Fibroblast of lung (primary cell): ENCODE measurements at regions not wholly inside any gene's neighbourhood (a gene's known extent, or its start where the extent isn't known, plus 50 kb on each side); places are given as distances from the start of the nearest gene placed in this dataset.

ENCODE experiments used
- DNase-seq, 2 donors: peaks; one replicate each; pipeline versions ENCODE4 v3.0.0 to v3.0.0-alpha.2; 2010; ENCODE audit warnings: low read depth in 2 of 2
- H2AFZ ChIP-seq: 2 replicates; pipeline ENCODE4 v1.5.1; 2012; ENCODE audit warnings: low read length, control low read depth, inconsistent platforms
- H3K27ac ChIP-seq: 2 replicates; pipeline ENCODE4 v1.5.1; 2011; ENCODE audit warnings: low read length, control low read depth; ENCODE audit not compliant: insufficient read depth
- H3K27me3 ChIP-seq: 2 replicates; pipeline ENCODE4 v1.5.1; 2011; ENCODE audit warnings: mild to moderate bottlenecking, low read length; ENCODE audit not compliant: control insufficient read depth, insufficient read depth
- H3K36me3 ChIP-seq: 2 replicates; pipeline ENCODE4 v1.5.1; 2011; ENCODE audit warnings: low read length; ENCODE audit not compliant: control insufficient read depth, insufficient read depth
- H3K4me1 ChIP-seq: 2 replicates; pipeline ENCODE4 v1.5.1; 2011; ENCODE audit warnings: low read length; ENCODE audit not compliant: control insufficient read depth, insufficient read depth; ENCODE audit errors: extremely low read depth
- H3K4me2 ChIP-seq: 2 replicates; pipeline ENCODE4 v1.5.1; 2011; ENCODE audit warnings: low read length, control low read depth; ENCODE audit not compliant: insufficient read depth; ENCODE audit errors: extremely low read depth
- H3K4me3 ChIP-seq, 4 experiments: fragments of 200-600 bp in 1 of 4; sonication (generic) in 1 of 4; replicated peaks in 1 of 4; 2 replicates each; pipeline ENCODE4 v1.5.1; 2011 to 2016; ENCODE audit warnings: low read length in 4 of 4, low read depth in 3 of 4, mild to moderate bottlenecking in 3 of 4, control low read depth in 2 of 4, inconsistent platforms in 1 of 4, mixed read lengths in 1 of 4; ENCODE audit not compliant: insufficient read depth in 1 of 4; ENCODE audit errors: control extremely low read depth in 1 of 4
- H3K79me2 ChIP-seq: 2 replicates; pipeline ENCODE4 v1.5.1; 2012; ENCODE audit warnings: mild to moderate bottlenecking, low read length, inconsistent platforms; ENCODE audit not compliant: control insufficient read depth, insufficient read depth
- H3K9ac ChIP-seq: 2 replicates; pipeline ENCODE4 v1.5.1; 2011; ENCODE audit warnings: mild to moderate bottlenecking, low read length, control low read depth; ENCODE audit not compliant: insufficient read depth
- H3K9me3 ChIP-seq: 2 replicates; pipeline ENCODE4 v1.5.1; 2012; ENCODE audit warnings: low read depth, low read length; ENCODE audit not compliant: control insufficient read depth, insufficient read depth
- H4K20me1 ChIP-seq: 2 replicates; pipeline ENCODE4 v1.5.1; 2011; ENCODE audit warnings: low read length; ENCODE audit not compliant: control insufficient read depth, insufficient read depth; ENCODE audit errors: extremely low read depth
- EZH2 ChIP-seq: IDR thresholded peaks from 2 replicates; pipeline ENCODE4 v1.5.1; 2012; ENCODE audit warnings: low read length, control low read depth, mild to moderate bottlenecking; ENCODE audit errors: missing control alignments
- TF ChIP-seq, protein P1 (sequence below), 2 donors: IDR thresholded peaks in 1 of 2; conservative IDR thresholded peaks in 1 of 2; 1 replicate in 1 of 2; 2 replicates in 1 of 2; pipeline ENCODE4 v1.5.1; 2011 to 2012; ENCODE audit warnings: low read length in 2 of 2, control low read depth in 1 of 2, inconsistent platforms in 1 of 2, low read depth in 1 of 2, mild to moderate bottlenecking in 1 of 2

DNA sequence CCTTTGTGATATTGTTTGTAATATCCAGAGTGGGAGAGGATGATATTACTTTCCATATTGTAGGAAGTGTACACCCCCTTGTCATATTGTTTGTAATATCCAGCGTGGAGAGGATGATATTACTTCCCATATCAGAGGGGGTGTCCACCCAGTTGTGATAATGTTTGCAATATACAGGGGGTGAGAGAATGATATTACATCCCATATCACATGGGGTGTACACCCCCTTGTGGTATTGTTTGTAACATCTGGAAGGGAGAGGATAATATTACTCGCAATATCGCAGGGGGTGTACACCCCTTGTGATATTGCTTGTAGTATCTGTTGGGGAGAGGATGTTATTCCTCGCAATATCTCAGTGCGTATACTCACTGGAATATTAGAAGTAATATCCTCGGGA lies 61.5 kb downstream of the PRSS23 start:
- no peak for TF ChIP-seq EZH2
- TF ChIP-seq, protein P1, sequence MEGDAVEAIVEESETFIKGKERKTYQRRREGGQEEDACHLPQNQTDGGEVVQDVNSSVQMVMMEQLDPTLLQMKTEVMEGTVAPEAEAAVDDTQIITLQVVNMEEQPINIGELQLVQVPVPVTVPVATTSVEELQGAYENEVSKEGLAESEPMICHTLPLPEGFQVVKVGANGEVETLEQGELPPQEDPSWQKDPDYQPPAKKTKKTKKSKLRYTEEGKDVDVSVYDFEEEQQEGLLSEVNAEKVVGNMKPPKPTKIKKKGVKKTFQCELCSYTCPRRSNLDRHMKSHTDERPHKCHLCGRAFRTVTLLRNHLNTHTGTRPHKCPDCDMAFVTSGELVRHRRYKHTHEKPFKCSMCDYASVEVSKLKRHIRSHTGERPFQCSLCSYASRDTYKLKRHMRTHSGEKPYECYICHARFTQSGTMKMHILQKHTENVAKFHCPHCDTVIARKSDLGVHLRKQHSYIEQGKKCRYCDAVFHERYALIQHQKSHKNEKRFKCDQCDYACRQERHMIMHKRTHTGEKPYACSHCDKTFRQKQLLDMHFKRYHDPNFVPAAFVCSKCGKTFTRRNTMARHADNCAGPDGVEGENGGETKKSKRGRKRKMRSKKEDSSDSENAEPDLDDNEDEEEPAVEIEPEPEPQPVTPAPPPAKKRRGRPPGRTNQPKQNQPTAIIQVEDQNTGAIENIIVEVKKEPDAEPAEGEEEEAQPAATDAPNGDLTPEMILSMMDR (conservative IDR thresholded peaks at IDR 0.05 in 1 of 2, IDR thresholded peaks at IDR 0.05 in 1 of 2; ENCODE audit: low read depth in 1 of 2, low read length in 2 of 2), result no peak
- DNase-seq, result no peak
- no peaks in the 10 kb centered on the region for H3K9me3 ChIP-seq
- H3K27me3 ChIP-seq, result no peaks in the 10 kb centered on the region
- no peak overlapping the region for H3K4me2 ChIP-seq
- H3K4me3 ChIP-seq, result no peak overlapping the region
- no peaks in the 10 kb centered on the region for H3K36me3 ChIP-seq
- H3K4me1 ChIP-seq, result no peaks in the 10 kb centered on the region
- no peaks in the 10 kb centered on the region for H3K79me2 ChIP-seq
- H2AFZ ChIP-seq, result no peak overlapping the region
- no peak overlapping the region for H3K27ac ChIP-seq
- H4K20me1 ChIP-seq, result no peaks in the 10 kb centered on the region
- no peak overlapping the region for H3K9ac ChIP-seq

DNA sequence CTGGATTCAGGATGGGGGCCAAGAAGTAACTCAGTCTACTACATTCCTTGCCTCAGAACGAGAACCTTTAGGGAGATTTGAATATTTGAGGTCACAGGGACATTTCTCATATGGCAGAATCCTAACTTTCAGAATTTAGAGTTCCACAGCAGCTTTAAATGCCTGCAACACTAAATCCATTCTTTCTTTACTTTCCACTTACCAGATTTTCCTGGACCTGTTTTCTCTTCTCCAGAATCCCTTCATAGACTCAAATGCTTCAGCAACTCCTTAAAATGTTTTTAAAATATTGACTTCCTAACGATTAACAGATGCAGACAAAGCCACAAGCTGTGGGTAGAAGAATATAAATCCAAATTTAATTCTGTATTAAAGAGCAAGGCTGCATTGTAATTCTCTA lies 63.1 kb downstream of the PRSS23 start:
- DNase-seq, result no peak
- no peak for TF ChIP-seq EZH2
- TF ChIP-seq, protein P1 (conservative IDR thresholded peaks at IDR 0.05 in 1 of 2, IDR thresholded peaks at IDR 0.05 in 1 of 2; ENCODE audit: low read depth in 1 of 2, low read length in 2 of 2), result no peak

DNA sequence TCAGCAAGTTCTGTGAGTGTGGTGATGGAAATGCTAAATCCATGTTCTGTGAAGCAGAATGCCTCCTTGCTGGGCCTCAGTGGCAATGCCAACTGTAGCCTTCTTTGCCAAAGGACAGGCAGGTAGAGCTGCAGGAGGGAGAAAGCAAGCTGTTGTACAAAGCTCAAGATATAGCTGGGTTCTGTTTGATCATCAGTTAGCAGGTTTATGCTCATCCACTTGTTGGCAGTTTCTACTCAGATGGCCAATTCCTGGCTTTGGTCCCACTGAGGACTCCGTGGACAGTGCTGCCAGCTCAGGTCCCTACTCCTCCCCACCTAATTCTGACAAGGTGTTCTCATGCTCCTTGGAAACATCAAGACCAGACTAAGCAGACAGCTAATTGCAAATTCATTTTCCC lies 65.1 kb downstream of the PRSS23 start:
- H3K36me3 ChIP-seq, result no peaks in the 10 kb centered on the region
- H3K4me1 ChIP-seq, result no peaks in the 10 kb centered on the region
- no peaks in the 10 kb centered on the region for H4K20me1 ChIP-seq
- H3K79me2 ChIP-seq, result no peaks in the 10 kb centered on the region
- H3K4me3 ChIP-seq, result no peak overlapping the region
- H3K9ac ChIP-seq, result no peak overlapping the region
- H2AFZ ChIP-seq, result no peak overlapping the region
- no peak for DNase-seq
- TF ChIP-seq, protein P1 (conservative IDR thresholded peaks at IDR 0.05 in 1 of 2, IDR thresholded peaks at IDR 0.05 in 1 of 2; ENCODE audit: low read depth in 1 of 2, low read length in 2 of 2), result no peak
- TF ChIP-seq EZH2, result no peak
- H3K4me2 ChIP-seq, result no peak overlapping the region
- no peaks in the 10 kb centered on the region for H3K27me3 ChIP-seq
- H3K9me3 ChIP-seq, result no peaks in the 10 kb centered on the region
- no peak overlapping the region for H3K27ac ChIP-seq

More for the DNA sequence above, 63.1 kb downstream of the PRSS23 start:
- no peak overlapping the region for H2AFZ ChIP-seq
- H3K36me3 ChIP-seq, result no peaks in the 10 kb centered on the region
- H3K9me3 ChIP-seq, result no peaks in the 10 kb centered on the region
- no peak overlapping the region for H3K4me2 ChIP-seq
- no peaks in the 10 kb centered on the region for H4K20me1 ChIP-seq
- no peak overlapping the region for H3K4me3 ChIP-seq
- H3K9ac ChIP-seq, result no peak overlapping the region
- H3K27ac ChIP-seq, result no peak overlapping the region
- H3K4me1 ChIP-seq, result no peaks in the 10 kb centered on the region
- H3K27me3 ChIP-seq, result no peaks in the 10 kb centered on the region
- no peaks in the 10 kb centered on the region for H3K79me2 ChIP-seq
